GM12878 (cell line): ENCODE measurements at regions not wholly inside any gene's neighbourhood (a gene's known extent, or its start where the extent isn't known, plus 50 kb on each side); places are given as distances from the start of the nearest gene placed in this dataset.

Experiments used
- BHLHE40 ChIP-seq, 2 experiments: fragments of 450-650 bp in 1 of 2; IDR thresholded peaks; 2 replicates each; pipeline ENCODE4 v1.6.1; 2011 to 2017; ENCODE audit warnings: low read depth in 2 of 2, borderline replicate concordance in 1 of 2, improper control_type of control experiment in 1 of 2, low read length in 1 of 2, mild to moderate bottlenecking in 1 of 2
- CBX5 ChIP-seq: sonication (generic); IDR thresholded peaks from 2 replicates; pipeline ENCODE4 v1.6.1; 2016; ENCODE audit warnings: low read depth, moderate library complexity, mild to moderate bottlenecking, inconsistent platforms
- CHD2 ChIP-seq: IDR thresholded peaks from 2 replicates; pipeline ENCODE4 v1.6.1; 2011; ENCODE audit warnings: low read depth, low read length, improper control_type of control experiment, borderline replicate concordance
- EZH2 ChIP-seq: IDR thresholded peaks from 2 replicates; pipeline ENCODE4 v1.6.1; 2012; ENCODE audit warnings: low read depth, mild to moderate bottlenecking, control low read depth, inconsistent platforms, low read length, borderline replicate concordance; ENCODE audit not compliant: control insufficient read depth
- GATAD2B ChIP-seq: fragments of 450-650 bp; conservative IDR thresholded peaks from 2 replicates; pipeline ENCODE4 v1.6.1; 2017; ENCODE audit warnings: low read depth, mild to moderate bottlenecking, moderate library complexity
- NBN ChIP-seq: fragments of 450-650 bp; IDR thresholded peaks from 2 replicates; pipeline ENCODE4 v1.6.1; 2016
- RFX5 ChIP-seq: IDR thresholded peaks from 2 replicates; pipeline ENCODE4 v1.6.1; 2011; ENCODE audit warnings: low read depth, low read length, improper control_type of control experiment
- SREBF2 ChIP-seq: IDR thresholded peaks from 2 replicates; pipeline ENCODE4 v1.6.1; 2012; ENCODE audit warnings: mild to moderate bottlenecking, low read length
- TCF7 ChIP-seq: IDR thresholded peaks from 2 replicates; pipeline ENCODE4 v1.6.1; 2014; ENCODE audit warnings: antibody characterized with exemption, borderline replicate concordance
- TF ChIP-seq, protein P1 (sequence below), 3 experiments: IDR thresholded peaks in 2 of 3; conservative IDR thresholded peaks in 1 of 3; 2 replicates each; pipeline ENCODE4 v1.5.1; 2011; ENCODE audit warnings: low read depth in 3 of 3, low read length in 3 of 3, mild to moderate bottlenecking in 3 of 3, control low read depth in 2 of 3, moderate library complexity in 2 of 3, inconsistent platforms in 1 of 3, mixed read lengths in 1 of 3; ENCODE audit not compliant: control insufficient read depth in 2 of 3, insufficient read depth in 1 of 3; ENCODE audit errors: extremely low read depth in 1 of 3
- TF ChIP-seq, protein P2 (sequence below): IDR thresholded peaks from 2 replicates; pipeline ENCODE4 v1.6.1; 2012; ENCODE audit warnings: mild to moderate bottlenecking, low read depth, low read length

DNA sequence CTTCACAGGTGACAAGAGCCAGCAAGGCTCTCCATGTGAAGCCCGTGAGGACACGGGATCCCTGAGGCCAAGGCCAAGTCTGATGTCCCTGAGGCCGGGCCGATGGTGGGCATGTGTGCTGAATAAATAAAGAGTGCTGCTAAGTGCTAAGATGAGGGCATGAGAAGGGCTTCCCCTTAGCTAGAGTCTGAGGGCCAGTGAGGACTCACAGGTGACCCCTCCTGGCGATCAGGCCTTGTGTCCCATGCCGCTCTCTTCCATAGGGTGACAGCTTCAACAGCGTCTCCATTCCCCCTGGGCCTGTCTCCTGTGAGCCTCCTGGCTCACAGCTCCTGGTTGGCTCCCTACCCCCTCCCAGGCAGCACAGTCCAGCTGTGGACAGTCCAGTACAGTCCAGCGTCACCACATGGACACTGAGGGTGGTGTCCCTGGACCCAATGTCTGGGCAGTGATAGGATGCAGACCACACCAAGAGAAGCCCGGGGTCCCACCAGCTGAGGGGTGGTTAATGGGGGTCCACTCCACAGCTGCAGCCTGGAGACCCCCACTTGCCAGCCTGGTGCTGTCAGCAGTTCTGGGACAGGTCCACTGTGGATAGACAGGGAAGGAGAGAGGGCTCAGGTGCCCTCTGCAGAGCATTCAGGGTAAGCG lies 1033.2 kb downstream of the TBC1D22A start:
- TF ChIP-seq SREBF2 (no peak), EZH2 (no peak), CBX5 (no peak), BHLHE40 (IDR thresholded peaks at IDR 0.05; ENCODE audit: borderline replicate concordance in 1 of 2, low read depth in 2 of 2, low read length in 1 of 2) (no peak), RFX5 (no peak), NBN (no peak), TCF7 (no peak), GATAD2B (no peak), CHD2 (no peak)
- TF ChIP-seq, protein P1, sequence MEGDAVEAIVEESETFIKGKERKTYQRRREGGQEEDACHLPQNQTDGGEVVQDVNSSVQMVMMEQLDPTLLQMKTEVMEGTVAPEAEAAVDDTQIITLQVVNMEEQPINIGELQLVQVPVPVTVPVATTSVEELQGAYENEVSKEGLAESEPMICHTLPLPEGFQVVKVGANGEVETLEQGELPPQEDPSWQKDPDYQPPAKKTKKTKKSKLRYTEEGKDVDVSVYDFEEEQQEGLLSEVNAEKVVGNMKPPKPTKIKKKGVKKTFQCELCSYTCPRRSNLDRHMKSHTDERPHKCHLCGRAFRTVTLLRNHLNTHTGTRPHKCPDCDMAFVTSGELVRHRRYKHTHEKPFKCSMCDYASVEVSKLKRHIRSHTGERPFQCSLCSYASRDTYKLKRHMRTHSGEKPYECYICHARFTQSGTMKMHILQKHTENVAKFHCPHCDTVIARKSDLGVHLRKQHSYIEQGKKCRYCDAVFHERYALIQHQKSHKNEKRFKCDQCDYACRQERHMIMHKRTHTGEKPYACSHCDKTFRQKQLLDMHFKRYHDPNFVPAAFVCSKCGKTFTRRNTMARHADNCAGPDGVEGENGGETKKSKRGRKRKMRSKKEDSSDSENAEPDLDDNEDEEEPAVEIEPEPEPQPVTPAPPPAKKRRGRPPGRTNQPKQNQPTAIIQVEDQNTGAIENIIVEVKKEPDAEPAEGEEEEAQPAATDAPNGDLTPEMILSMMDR (IDR thresholded peaks at IDR 0.05 in 2 of 3, conservative IDR thresholded peaks at IDR 0.05 in 1 of 3; ENCODE audit: control insufficient read depth in 2 of 3, extremely low read depth in 1 of 3, insufficient read depth in 1 of 3, low read depth in 3 of 3, low read length in 3 of 3), result no peak
- TF ChIP-seq, protein P2, sequence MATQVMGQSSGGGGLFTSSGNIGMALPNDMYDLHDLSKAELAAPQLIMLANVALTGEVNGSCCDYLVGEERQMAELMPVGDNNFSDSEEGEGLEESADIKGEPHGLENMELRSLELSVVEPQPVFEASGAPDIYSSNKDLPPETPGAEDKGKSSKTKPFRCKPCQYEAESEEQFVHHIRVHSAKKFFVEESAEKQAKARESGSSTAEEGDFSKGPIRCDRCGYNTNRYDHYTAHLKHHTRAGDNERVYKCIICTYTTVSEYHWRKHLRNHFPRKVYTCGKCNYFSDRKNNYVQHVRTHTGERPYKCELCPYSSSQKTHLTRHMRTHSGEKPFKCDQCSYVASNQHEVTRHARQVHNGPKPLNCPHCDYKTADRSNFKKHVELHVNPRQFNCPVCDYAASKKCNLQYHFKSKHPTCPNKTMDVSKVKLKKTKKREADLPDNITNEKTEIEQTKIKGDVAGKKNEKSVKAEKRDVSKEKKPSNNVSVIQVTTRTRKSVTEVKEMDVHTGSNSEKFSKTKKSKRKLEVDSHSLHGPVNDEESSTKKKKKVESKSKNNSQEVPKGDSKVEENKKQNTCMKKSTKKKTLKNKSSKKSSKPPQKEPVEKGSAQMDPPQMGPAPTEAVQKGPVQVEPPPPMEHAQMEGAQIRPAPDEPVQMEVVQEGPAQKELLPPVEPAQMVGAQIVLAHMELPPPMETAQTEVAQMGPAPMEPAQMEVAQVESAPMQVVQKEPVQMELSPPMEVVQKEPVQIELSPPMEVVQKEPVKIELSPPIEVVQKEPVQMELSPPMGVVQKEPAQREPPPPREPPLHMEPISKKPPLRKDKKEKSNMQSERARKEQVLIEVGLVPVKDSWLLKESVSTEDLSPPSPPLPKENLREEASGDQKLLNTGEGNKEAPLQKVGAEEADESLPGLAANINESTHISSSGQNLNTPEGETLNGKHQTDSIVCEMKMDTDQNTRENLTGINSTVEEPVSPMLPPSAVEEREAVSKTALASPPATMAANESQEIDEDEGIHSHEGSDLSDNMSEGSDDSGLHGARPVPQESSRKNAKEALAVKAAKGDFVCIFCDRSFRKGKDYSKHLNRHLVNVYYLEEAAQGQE, result no peak
